Brain microvascular endothelial cell (primary cell): ENCODE measurements at regions not wholly inside any gene's neighbourhood (a gene's known extent, or its start where the extent isn't known, plus 50 kb on each side); places are given as distances from the start of the nearest gene placed in this dataset.
A peak's percentile ranks its signal among the peaks of the same experiment; 100 is the strongest.

ENCODE experiments used
- DNase-seq: peaks from one replicate; pipeline ENCODE4 v3.0.0-alpha.2; 2020
- H3K27ac ChIP-seq: fragments of 250-450 bp; sonication (Bioruptor Pico); 2 replicates; pipeline ENCODE4 v1.5.1; 2020; ENCODE audit warnings: mild to moderate bottlenecking, moderate library complexity
- H3K27me3 ChIP-seq: fragments of 250-450 bp; sonication (Bioruptor Pico); replicated peaks from 2 replicates; pipeline ENCODE4 v1.5.1; 2020; ENCODE audit warnings: mild to moderate bottlenecking
- H3K36me3 ChIP-seq: fragments of 250-450 bp; sonication (Bioruptor Pico); replicated peaks from 2 replicates; pipeline ENCODE4 v1.5.1; 2020; ENCODE audit warnings: mild to moderate bottlenecking
- H3K4me3 ChIP-seq: 2 replicates; pipeline ENCODE4 v1.5.1; 2011; ENCODE audit warnings: low read depth, mild to moderate bottlenecking, control low read depth, low read length, moderate library complexity
- in situ Hi-C: cut with HindIII; loops from 2 replicates; pipeline ENCODE4 v1.10.0; 2017; ENCODE audit warnings: low sequenced_read_pairs, low pct_ligation_motif_present
- TF ChIP-seq, protein P1 (sequence below): IDR thresholded peaks from 2 replicates; pipeline ENCODE4 v1.5.1; 2011; ENCODE audit warnings: low read depth, mild to moderate bottlenecking, moderate library complexity, low read length, control low read depth, inconsistent platforms; ENCODE audit errors: missing control alignments

DNA sequence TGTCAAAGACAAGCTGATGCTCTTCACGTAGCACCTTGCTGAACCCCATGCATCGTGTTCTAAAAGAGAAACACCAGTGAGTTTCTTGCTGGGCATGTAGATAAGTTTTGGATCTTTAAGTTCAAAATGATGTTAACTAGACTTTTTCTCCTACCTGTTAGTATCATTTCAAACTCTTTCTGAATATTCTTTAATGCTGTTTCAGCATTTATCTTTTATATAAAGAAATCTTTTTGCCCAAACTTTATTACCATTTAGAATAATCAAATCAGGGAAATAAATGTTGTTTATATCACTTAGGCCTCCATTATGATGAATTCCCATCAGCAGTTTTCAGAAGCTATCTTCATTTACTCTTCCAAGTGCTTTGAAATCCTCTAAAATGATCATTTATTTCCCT, 542.8 kb downstream of the CDH10 start:
- no peak for DNase-seq
- H3K4me3 ChIP-seq = no peak overlapping the region
- no peaks in the 10 kb centered on the region for H3K36me3 ChIP-seq
- in situ Hi-C loops = no loop called here
- TF ChIP-seq, protein P1, sequence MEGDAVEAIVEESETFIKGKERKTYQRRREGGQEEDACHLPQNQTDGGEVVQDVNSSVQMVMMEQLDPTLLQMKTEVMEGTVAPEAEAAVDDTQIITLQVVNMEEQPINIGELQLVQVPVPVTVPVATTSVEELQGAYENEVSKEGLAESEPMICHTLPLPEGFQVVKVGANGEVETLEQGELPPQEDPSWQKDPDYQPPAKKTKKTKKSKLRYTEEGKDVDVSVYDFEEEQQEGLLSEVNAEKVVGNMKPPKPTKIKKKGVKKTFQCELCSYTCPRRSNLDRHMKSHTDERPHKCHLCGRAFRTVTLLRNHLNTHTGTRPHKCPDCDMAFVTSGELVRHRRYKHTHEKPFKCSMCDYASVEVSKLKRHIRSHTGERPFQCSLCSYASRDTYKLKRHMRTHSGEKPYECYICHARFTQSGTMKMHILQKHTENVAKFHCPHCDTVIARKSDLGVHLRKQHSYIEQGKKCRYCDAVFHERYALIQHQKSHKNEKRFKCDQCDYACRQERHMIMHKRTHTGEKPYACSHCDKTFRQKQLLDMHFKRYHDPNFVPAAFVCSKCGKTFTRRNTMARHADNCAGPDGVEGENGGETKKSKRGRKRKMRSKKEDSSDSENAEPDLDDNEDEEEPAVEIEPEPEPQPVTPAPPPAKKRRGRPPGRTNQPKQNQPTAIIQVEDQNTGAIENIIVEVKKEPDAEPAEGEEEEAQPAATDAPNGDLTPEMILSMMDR = no peak
- H3K27me3 ChIP-seq = no peaks in the 10 kb centered on the region
- no peak overlapping the region for H3K27ac ChIP-seq

DNA sequence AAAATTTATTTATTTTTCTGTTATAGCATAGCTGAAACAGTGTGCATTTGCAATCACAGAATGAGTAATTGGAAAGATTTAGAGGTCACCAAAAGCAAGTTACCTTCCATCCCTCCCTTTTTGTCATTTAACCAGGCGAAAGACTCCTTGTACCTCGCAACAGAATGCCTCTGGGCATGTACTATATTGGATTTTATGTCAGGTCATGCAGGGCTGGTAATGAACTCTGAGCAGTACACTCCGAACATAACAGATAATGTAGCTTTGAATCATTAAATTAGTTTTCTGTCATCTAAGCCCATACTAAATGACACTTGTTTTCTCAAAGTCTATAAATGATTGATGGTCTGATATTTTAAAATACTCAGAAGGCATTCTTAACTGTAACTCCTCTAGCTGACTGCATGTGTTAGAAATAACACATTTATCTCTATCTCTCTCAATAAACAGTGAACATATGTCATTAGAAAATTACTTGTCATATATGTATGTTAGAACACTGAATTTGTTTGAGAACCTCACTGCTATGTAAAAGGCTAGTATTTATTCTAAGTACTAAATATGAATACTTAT, 541.2 kb downstream of the CDH10 start:
- in situ Hi-C loops = no loop called here
- Histone ChIP-seq H3K4me3 (no peak overlapping the region), H3K36me3 (no peaks in the 10 kb centered on the region), H3K27me3 (no peaks in the 10 kb centered on the region), H3K27ac (no peak overlapping the region)
- TF ChIP-seq, protein P1 = no peak
- DNase-seq = no peak

DNA sequence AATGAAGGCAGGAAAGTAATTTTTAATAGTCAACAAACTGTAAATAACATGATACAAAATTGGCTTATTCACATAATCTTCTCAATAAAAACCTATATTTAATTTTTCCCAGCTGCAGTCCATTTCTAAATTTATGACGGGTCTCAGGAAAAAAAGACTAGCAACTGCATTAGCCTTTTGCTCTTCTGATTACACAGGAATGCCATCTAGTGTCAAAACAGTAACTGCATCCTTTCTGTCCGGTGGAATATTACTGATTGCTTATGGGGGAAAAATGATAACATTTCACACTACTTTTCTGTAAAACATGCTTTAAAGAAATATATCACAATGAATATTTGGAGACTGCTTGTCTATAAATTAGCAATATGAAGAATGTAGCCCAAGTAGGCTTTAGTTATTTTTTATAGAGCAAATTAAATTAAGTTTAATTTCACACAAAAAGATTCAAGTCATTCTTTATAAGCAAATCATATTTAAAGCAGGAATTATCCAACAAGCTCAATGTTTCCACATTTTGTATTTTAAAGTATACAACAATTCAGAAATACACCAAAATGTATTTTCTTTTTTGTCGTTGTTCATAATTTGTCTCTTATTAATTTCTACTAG, 534.7 kb downstream of the CDH10 start:
- DNase-seq = no peak
- no peaks in the 10 kb centered on the region for H3K36me3 ChIP-seq
- no peaks in the 10 kb centered on the region for H3K27me3 ChIP-seq
- TF ChIP-seq, protein P1 = peak; percentile 25
- in situ Hi-C loops = no loop called here
- H3K4me3 ChIP-seq = no peak overlapping the region
- no peak overlapping the region for H3K27ac ChIP-seq

DNA sequence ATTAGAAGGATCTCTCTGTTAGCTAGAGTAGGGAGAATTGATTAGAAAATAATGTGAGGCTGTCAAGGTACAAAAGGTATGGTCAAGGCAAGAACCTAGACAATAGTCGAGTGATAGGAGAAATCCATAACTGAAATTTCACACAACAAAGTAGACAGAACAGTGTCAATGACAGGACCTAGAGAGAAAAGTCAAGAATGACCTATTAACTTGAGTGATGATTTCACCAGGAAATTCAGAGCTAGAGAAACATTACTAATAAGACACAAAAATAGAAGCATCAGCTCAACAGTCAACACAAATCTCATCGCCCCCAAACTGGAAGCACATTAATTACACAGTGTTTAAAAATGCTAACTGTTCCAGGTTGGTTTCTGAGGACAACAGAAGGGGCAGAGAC, 532.4 kb downstream of the CDH10 start:
- in situ Hi-C loops = no loop called here
- no peak overlapping the region for H3K27ac ChIP-seq
- TF ChIP-seq, protein P1 = no peak
- H3K4me3 ChIP-seq = no peak overlapping the region
- no peaks in the 10 kb centered on the region for H3K27me3 ChIP-seq
- DNase-seq = no peak
- no peaks in the 10 kb centered on the region for H3K36me3 ChIP-seq

DNA sequence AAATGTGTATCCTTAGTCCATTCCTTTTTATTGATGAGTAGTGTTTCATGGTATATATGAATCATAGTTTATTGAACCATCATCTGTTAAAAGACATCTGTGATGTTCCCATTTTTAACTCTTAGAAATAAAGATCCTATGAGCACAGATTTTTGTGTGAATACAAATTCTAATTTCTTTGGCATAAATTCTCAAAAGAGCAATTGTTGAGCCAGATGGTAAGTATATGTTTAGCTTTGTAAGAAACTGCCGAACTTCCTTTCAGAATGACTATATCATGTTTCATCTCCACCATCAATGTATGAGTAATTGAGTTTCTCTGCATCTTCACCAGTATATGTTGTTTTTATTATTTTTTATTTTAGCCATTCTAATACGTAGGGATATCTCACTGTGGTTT, 526.4 kb downstream of the CDH10 start:
- in situ Hi-C loops = no loop called here
- H3K27me3 ChIP-seq = no peaks in the 10 kb centered on the region
- H3K36me3 ChIP-seq = no peaks in the 10 kb centered on the region
- no peak overlapping the region for H3K4me3 ChIP-seq
- DNase-seq = no peak
- TF ChIP-seq, protein P1 = no peak
- H3K27ac ChIP-seq = no peak overlapping the region

DNA sequence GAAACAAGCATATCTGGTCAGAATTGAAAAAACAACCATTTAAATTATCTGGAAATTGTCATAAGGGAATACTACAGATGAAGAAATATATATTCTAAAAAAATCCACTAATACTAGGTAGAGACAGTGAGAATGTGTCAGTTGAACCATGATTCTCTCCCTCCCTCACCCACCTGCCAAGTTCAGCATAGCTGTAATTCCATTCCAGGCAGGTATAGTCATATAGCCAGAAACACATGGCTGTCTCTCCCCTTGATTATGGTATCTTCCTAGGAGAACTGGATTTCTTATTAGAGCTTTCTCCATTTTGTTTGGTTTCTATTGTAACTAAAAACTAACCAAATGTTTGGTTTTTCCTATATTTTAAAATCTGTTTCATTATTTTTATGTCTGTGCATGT, 509.2 kb downstream of the CDH10 start:
- DNase-seq = no peak
- in situ Hi-C loops = no loop called here
- TF ChIP-seq, protein P1 = no peak
- Histone ChIP-seq H3K27ac (no peak overlapping the region), H3K4me3 (no peak overlapping the region), H3K27me3 (no peaks in the 10 kb centered on the region), H3K36me3 (no peaks in the 10 kb centered on the region)
